Prostate gland (tissue), 2 donors: ENCODE measurements at regions not wholly inside any gene's neighbourhood (a gene's known extent, or its start where the extent isn't known, plus 50 kb on each side); places are given as distances from the start of the nearest gene placed in this dataset.

ENCODE experiments used
- CTCF ChIP-seq, 4 experiments: fragments of 200-600 bp in 2 of 4; fragments of 450-650 bp in 2 of 4; sonication (generic) in 2 of 4; IDR thresholded peaks; 1 replicate in 3 of 4; 2 replicates in 1 of 4; pipeline ENCODE4 v1.5.1; 2016 to 2019; ENCODE audit warnings: antibody characterized with exemption in 4 of 4, mild to moderate bottlenecking in 2 of 4, moderate library complexity in 2 of 4
- POLR2A ChIP-seq: fragments of 450-650 bp; IDR thresholded peaks from one replicate; pipeline ENCODE4 v1.6.1; 2016; ENCODE audit warnings: antibody characterized with exemption, mild to moderate bottlenecking
- POLR2AphosphoS5 ChIP-seq: sonication (generic); formaldehyde crosslinking; IDR thresholded peaks from one replicate; pipeline ENCODE4 v1.6.1; 2017; ENCODE audit warnings: antibody characterized with exemption

- TF ChIP-seq POLR2A = no peak
- TF ChIP-seq CTCF (IDR thresholded peaks at IDR 0.05) = no peak
- no peak for TF ChIP-seq POLR2AphosphoS5
Measured at GRCh38 chr5:1661831-1662558, 137.6 kb downstream of the MRPL36 start.
